DMS79 treated with DMSO at 0.1 percent for 48 hours (cell line): ENCODE measurements at regions not wholly inside any gene's neighbourhood (a gene's known extent, or its start where the extent isn't known, plus 50 kb on each side); places are given as distances from the start of the nearest gene placed in this dataset.

Experiments
- DNase-seq: peaks from one replicate; lab custom pipeline; 2025; lab: John Stamatoyannopoulos, UW

GRCh38 chr2:240320204-240320993, 115.1 kb upstream of the GPC1 start:
- no peak for DNase-seq

GRCh38 chr2:240322231-240322955, 113.1 kb upstream of the GPC1 start:
- no peak for DNase-seq

- DNase-seq = no peak
These were observed 112.5 kb upstream of the GPC1 start for GRCh38 chr2:240322991-240323390.

- DNase-seq = no peak
These were observed 111.7 kb upstream of the GPC1 start for GRCh38 chr2:240323601-240324291.

- DNase-seq = peak; percentile 63
These were observed 111.0 kb upstream of the GPC1 start for GRCh38 chr2:240324312-240325015.

GRCh38 chr2:240325016-240326007, 110.2 kb upstream of the GPC1 start:
- DNase-seq = no peak

GRCh38 chr2:240326246-240326645, 109.2 kb upstream of the GPC1 start:
- no peak for DNase-seq

- no peak for DNase-seq
These were observed 108.6 kb upstream of the GPC1 start for GRCh38 chr2:240326886-240327285.

- DNase-seq = no peak
These were observed 107.9 kb upstream of the GPC1 start for GRCh38 chr2:240327566-240327965.

- no peak for DNase-seq
These were observed 106.9 kb upstream of the GPC1 start for GRCh38 chr2:240328526-240328925.

- no peak for DNase-seq
These were observed 106.3 kb upstream of the GPC1 start for GRCh38 chr2:240329116-240329665.

GRCh38 chr2:240329778-240330177, 105.7 kb upstream of the GPC1 start:
- DNase-seq = peak; percentile 7

GRCh38 chr2:240333985-240334384, 101.5 kb upstream of the GPC1 start:
- DNase-seq = no peak

GRCh38 chr2:240335061-240335460, 100.4 kb upstream of the GPC1 start:
- no peak for DNase-seq

- no peak for DNase-seq
These were observed 98.5 kb upstream of the GPC1 start for GRCh38 chr2:240336820-240337427.

- DNase-seq = no peak
These were observed 97.2 kb upstream of the GPC1 start for GRCh38 chr2:240338274-240338673.

GRCh38 chr2:240339411-240340360, 95.8 kb upstream of the GPC1 start:
- DNase-seq = no peak

GRCh38 chr2:240340361-240340761, 95.1 kb upstream of the GPC1 start:
- DNase-seq = no peak

- no peak for DNase-seq
These were observed 94.4 kb upstream of the GPC1 start for GRCh38 chr2:240341064-240341463.
